Central memory CD8-positive, alpha-beta T cell (primary cell): ENCODE measurements at regions not wholly inside any gene's neighbourhood (a gene's known extent, or its start where the extent isn't known, plus 50 kb on each side); places are given as distances from the start of the nearest gene placed in this dataset.

ENCODE experiments used
- ATAC-seq: fragments of 150-1000 bp; cut with Tn5 transposase; replicated peaks from 2 replicates; pipeline ENCODE4 v1.10.0; 2022; ENCODE audit warnings: mild to moderate bottlenecking, moderate FRiP score, moderate number of reproducible peaks; ENCODE audit not compliant: poor library complexity, severe bottlenecking; ENCODE audit errors: extremely low read depth
- DNase-seq, 2 donors: peaks; one replicate each; pipeline ENCODE4 v3.0.0; 2021; ENCODE audit warnings: low spot score in 2 of 2
- H3K27ac Mint-ChIP-seq: one replicate; pipeline ENCODE4 v1.8.0; 2022; ENCODE audit warnings: low read depth, mild to moderate bottlenecking, moderate library complexity, mixed read lengths
- H3K27me3 Mint-ChIP-seq: one replicate; pipeline ENCODE4 v1.8.0; 2022; ENCODE audit warnings: mixed read lengths
- H3K36me3 Mint-ChIP-seq: one replicate; pipeline ENCODE4 v1.8.0; 2022; ENCODE audit warnings: mild to moderate bottlenecking, moderate library complexity, mixed read lengths; ENCODE audit not compliant: insufficient read depth
- H3K4me1 Mint-ChIP-seq: one replicate; pipeline ENCODE4 v1.8.0; 2022; ENCODE audit warnings: mixed read lengths
- H3K4me3 Mint-ChIP-seq: one replicate; pipeline ENCODE4 v1.8.0; 2022; ENCODE audit warnings: mild to moderate bottlenecking, moderate library complexity, mixed read lengths
- H3K9me3 Mint-ChIP-seq: one replicate; pipeline ENCODE4 v1.8.0; 2022; ENCODE audit warnings: mixed read lengths

GRCh38 chr2:193279361-193279760 is 1084.6 kb upstream of the TMEFF2 start:
- ATAC-seq (no peak), DNase-seq (no peak)
- Mint-ChIP-seq H3K27ac (no peak overlapping the region), H3K27me3 (no peaks in the 10 kb centered on the region), H3K4me3 (no peak overlapping the region), H3K4me1 (no peaks in the 10 kb centered on the region), H3K36me3 (no peaks in the 10 kb centered on the region), H3K9me3 (peaks cover 5% of the 10 kb centered on the region)

DNA sequence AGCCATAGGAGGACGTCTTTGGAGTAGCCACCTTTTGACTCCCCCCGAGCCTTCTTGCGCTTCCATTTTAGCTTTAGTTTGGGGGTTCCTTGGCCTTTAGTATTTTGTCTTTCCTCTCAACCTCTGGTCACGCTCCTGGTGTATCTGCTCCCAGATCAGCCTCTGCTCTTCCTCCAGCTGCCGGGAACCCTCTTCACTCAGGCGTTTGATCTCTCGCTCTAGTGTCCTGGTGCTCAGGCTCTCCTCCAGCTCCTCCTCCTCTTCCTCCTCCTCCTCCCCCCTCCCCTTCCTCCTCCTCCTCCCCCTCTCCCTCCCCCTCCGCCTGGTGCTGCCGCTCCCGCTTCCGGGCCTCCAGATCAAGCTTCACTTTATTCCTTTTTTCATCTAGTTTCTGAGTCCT is 1082.3 kb upstream of the TMEFF2 start:
- no peaks in the 10 kb centered on the region for H3K4me1 Mint-ChIP-seq
- no peak overlapping the region for H3K4me3 Mint-ChIP-seq
- no peaks in the 10 kb centered on the region for H3K27me3 Mint-ChIP-seq
- ATAC-seq: no peak
- no peak for DNase-seq
- no peak overlapping the region for H3K27ac Mint-ChIP-seq
- no peaks in the 10 kb centered on the region for H3K36me3 Mint-ChIP-seq
- H3K9me3 Mint-ChIP-seq: peaks cover under 1% of the 10 kb centered on the region

DNA sequence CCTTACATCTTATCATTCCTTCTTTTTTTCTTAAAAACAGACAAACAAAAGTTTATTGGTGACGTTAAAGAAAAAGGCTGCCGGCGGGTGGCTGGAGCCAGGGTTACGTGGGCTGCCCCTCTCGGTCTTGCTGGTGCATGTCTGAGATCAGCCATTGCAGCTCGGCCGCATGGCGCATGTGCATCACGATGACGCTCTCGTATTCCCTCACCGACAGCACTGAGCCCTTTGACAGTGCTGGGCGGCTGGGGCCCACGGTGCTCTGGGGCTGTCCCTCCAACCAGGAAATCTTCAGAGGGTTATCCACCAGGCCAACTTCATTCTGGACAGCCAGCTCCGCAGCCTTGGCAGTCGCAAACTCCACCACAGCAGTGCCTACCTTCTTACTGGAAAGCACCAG is 1081.8 kb upstream of the TMEFF2 start:
- Mint-ChIP-seq H3K4me1 (no peaks in the 10 kb centered on the region), H3K36me3 (no peaks in the 10 kb centered on the region)

GRCh38 chr2:193276069-193276468 is 1081.3 kb upstream of the TMEFF2 start:
- Mint-ChIP-seq H3K9me3 (no peaks in the 10 kb centered on the region), H3K27ac (no peak overlapping the region), H3K27me3 (no peaks in the 10 kb centered on the region), H3K36me3 (no peaks in the 10 kb centered on the region), H3K4me1 (no peaks in the 10 kb centered on the region), H3K4me3 (no peak overlapping the region)
- no peak for ATAC-seq
- no peak for DNase-seq

More for the DNA sequence above, 1081.8 kb upstream of the TMEFF2 start:
- Mint-ChIP-seq H3K4me3 (no peak overlapping the region), H3K27me3 (no peaks in the 10 kb centered on the region), H3K9me3 (no peaks in the 10 kb centered on the region), H3K27ac (no peak overlapping the region)
- ATAC-seq (no peak), DNase-seq (no peak)

GRCh38 chr2:193272011-193272410 is 1077.3 kb upstream of the TMEFF2 start:
- H3K36me3 Mint-ChIP-seq: no peaks in the 10 kb centered on the region
- H3K27ac Mint-ChIP-seq: no peak overlapping the region
- H3K9me3 Mint-ChIP-seq: no peaks in the 10 kb centered on the region
- no peak for ATAC-seq
- H3K27me3 Mint-ChIP-seq: no peaks in the 10 kb centered on the region
- H3K4me3 Mint-ChIP-seq: no peak overlapping the region
- DNase-seq: no peak
- H3K4me1 Mint-ChIP-seq: no peaks in the 10 kb centered on the region

DNA sequence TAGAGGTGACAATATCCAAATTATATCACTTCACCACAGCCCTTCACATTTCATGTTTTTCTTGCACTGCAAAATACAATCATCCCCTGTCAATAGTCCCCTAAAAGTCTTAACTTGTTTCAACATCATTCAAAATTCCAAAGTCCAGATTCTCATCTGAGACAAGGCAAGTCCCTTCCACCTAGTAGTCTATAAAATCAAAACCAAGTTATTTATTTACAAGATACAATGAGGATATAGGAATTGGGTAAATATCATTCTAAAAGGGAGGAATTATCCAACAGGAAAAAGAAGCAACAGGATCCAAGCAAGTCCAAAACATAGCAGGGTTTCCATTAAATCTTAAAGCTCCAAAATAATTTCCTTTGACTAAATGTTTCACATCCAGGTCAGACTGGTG is 1076.1 kb upstream of the TMEFF2 start:
- Mint-ChIP-seq H3K27me3 (no peaks in the 10 kb centered on the region), H3K36me3 (no peaks in the 10 kb centered on the region)

GRCh38 chr2:193267496-193268002 is 1072.8 kb upstream of the TMEFF2 start:
- H3K4me3 Mint-ChIP-seq: no peak overlapping the region
- H3K9me3 Mint-ChIP-seq: no peaks in the 10 kb centered on the region
- no peaks in the 10 kb centered on the region for H3K27me3 Mint-ChIP-seq
- ATAC-seq (no peak), DNase-seq (no peak)
- H3K27ac Mint-ChIP-seq: no peak overlapping the region
- H3K4me1 Mint-ChIP-seq: no peaks in the 10 kb centered on the region
- no peaks in the 10 kb centered on the region for H3K36me3 Mint-ChIP-seq

More for the DNA sequence above, 1076.1 kb upstream of the TMEFF2 start:
- no peak overlapping the region for H3K4me3 Mint-ChIP-seq
- H3K4me1 Mint-ChIP-seq: no peaks in the 10 kb centered on the region
- DNase-seq (no peak), ATAC-seq (no peak)
- H3K9me3 Mint-ChIP-seq: no peaks in the 10 kb centered on the region
- no peak overlapping the region for H3K27ac Mint-ChIP-seq

DNA sequence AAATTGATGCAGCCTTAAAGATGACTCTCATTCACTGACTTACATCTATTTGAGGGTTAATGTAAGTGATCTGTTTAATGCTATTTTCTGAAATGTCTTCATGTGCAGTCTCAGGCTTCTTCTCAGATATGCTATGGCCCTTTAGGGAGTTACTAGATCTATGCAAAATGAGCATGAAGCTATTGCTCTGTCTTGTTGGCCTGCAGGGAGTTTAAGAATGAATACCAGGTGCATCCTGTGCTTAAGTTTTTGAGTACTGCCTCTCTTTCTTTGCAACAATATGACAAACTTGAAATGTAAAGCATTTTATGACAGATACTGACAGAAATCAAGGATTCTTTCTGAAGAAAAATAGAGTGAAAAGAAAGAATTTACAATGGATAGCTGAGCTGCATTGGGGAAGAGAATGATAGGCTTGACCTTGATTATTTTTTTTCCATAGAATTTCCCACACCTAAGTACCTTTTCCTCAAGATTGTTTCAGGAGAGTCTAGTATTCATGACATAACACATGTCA is 1058.3 kb upstream of the TMEFF2 start:
- DNase-seq (no peak), ATAC-seq (no peak)
- Mint-ChIP-seq H3K9me3 (peaks cover 6% of the 10 kb centered on the region), H3K27me3 (no peaks in the 10 kb centered on the region), H3K4me3 (no peak overlapping the region), H3K36me3 (no peaks in the 10 kb centered on the region), H3K27ac (no peak overlapping the region), H3K4me1 (no peaks in the 10 kb centered on the region)

GRCh38 chr2:193251909-193252308 is 1057.2 kb upstream of the TMEFF2 start:
- no peak for ATAC-seq
- no peak overlapping the region for H3K4me3 Mint-ChIP-seq

GRCh38 chr2:193250389-193250788 is 1055.7 kb upstream of the TMEFF2 start:
- Mint-ChIP-seq H3K9me3 (peaks cover 4% of the 10 kb centered on the region), H3K36me3 (no peaks in the 10 kb centered on the region), H3K27ac (no peak overlapping the region), H3K4me3 (no peak overlapping the region), H3K27me3 (no peaks in the 10 kb centered on the region), H3K4me1 (no peaks in the 10 kb centered on the region)
- DNase-seq (no peak), ATAC-seq (no peak)

More at GRCh38 chr2:193251909-193252308, 1057.2 kb upstream of the TMEFF2 start:
- Mint-ChIP-seq H3K36me3 (no peaks in the 10 kb centered on the region), H3K4me1 (no peaks in the 10 kb centered on the region), H3K9me3 (peaks cover 4% of the 10 kb centered on the region), H3K27me3 (no peaks in the 10 kb centered on the region), H3K27ac (no peak overlapping the region)
- DNase-seq: no peak

DNA sequence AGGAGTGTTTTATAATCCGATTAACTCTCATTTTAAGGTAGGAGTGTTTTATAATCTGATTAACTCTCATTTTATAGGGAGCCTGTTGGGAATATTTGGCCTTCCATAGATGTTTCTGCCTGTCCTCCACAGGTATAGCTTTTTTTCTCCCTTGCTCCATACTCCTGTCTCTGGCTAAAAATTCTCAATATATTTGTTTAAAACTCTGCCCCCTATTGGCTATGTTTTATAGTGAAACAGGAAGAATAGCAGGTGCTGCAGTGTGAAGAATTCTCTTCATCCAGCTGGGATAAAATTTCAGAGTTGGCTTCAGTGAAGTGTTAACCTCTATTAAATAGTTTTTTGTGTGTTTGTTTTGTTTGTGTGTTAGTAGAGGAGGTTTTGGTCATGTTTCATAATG is 1046.0 kb upstream of the TMEFF2 start:
- Mint-ChIP-seq H3K36me3 (no peaks in the 10 kb centered on the region), H3K4me1 (no peaks in the 10 kb centered on the region), H3K27me3 (no peaks in the 10 kb centered on the region), H3K9me3 (no peaks in the 10 kb centered on the region), H3K27ac (no peak overlapping the region), H3K4me3 (no peak overlapping the region)
- ATAC-seq (no peak), DNase-seq (no peak)

DNA sequence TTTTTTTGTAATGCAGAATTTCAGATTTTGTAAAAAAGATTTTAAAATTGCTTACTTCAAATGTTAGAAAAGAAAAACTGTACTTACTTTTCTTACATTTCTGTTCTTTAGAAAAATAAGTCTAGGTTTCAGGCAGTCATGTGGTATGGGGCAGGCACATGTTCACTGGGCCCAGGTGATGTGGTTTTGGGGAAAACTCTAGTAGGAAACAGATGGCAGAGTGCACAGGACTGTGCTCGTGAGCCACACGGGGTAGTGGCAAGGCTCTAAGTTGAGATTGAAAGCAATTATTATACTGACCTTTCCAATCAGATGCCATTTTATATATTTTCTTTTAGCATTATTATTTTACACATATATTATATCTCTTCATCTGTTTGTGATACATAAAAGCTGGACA is 1036.9 kb upstream of the TMEFF2 start:
- H3K9me3 Mint-ChIP-seq: peaks cover 12% of the 10 kb centered on the region
- ATAC-seq: no peak
- H3K4me3 Mint-ChIP-seq: no peak overlapping the region
- no peaks in the 10 kb centered on the region for H3K27me3 Mint-ChIP-seq
- no peak overlapping the region for H3K27ac Mint-ChIP-seq
- no peaks in the 10 kb centered on the region for H3K36me3 Mint-ChIP-seq
- H3K4me1 Mint-ChIP-seq: no peaks in the 10 kb centered on the region
- no peak for DNase-seq

DNA sequence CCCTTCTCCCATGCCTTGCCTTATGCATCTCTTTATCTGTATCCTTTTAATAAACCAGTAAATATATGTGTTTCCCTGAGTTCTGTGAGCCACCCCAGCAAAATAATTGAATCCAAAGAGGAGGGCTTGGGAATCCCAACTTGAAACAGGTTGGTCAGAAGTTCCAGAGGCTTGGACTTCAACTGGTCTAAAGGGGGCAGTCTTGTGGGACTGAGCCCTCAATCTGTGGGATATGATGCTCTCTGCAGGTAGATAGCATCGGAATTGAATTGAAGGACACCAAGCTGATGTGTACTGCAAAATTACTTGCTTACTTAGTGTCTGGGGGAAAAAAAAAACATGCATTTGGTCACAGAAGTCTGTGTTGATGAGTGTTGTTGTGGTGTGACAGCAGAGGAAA is 1033.5 kb upstream of the TMEFF2 start:
- no peak for ATAC-seq
- no peaks in the 10 kb centered on the region for H3K36me3 Mint-ChIP-seq

More for the DNA sequence above, 1033.5 kb upstream of the TMEFF2 start:
- Mint-ChIP-seq H3K4me3 (no peak overlapping the region), H3K27ac (no peak overlapping the region), H3K4me1 (no peaks in the 10 kb centered on the region), H3K9me3 (peaks cover 18% of the 10 kb centered on the region), H3K27me3 (no peaks in the 10 kb centered on the region)
- DNase-seq: no peak
